Activated naive CD8-positive, alpha-beta T cell treated with anti-CD3 and anti-CD28 coated beads, Interleukin-2, amount 50 U/mL, for 24 hours (primary cell): ENCODE measurements at regions not wholly inside any gene's neighbourhood (a gene's known extent, or its start where the extent isn't known, plus 50 kb on each side); places are given as distances from the start of the nearest gene placed in this dataset.

ENCODE experiments used
- ATAC-seq: fragments of 150-1000 bp; cut with Tn5 transposase; one replicate; pipeline ENCODE4 v1.10.0; 2021
- DNase-seq: peaks from one replicate; pipeline ENCODE4 v3.0.0; 2021
- H3K27ac Mint-ChIP-seq: one replicate; pipeline ENCODE4 v1.8.0; 2021; ENCODE audit warnings: mild to moderate bottlenecking, mixed read lengths
- H3K27me3 Mint-ChIP-seq: one replicate; pipeline ENCODE4 v1.8.0; 2021; ENCODE audit warnings: mixed read lengths
- H3K36me3 Mint-ChIP-seq: one replicate; pipeline ENCODE4 v1.8.0; 2021; ENCODE audit warnings: low read depth, mixed read lengths
- H3K4me1 Mint-ChIP-seq: one replicate; pipeline ENCODE4 v1.8.0; 2021; ENCODE audit warnings: mixed read lengths
- H3K4me3 Mint-ChIP-seq: one replicate; pipeline ENCODE4 v1.8.0; 2021; ENCODE audit warnings: mild to moderate bottlenecking, moderate library complexity, mixed read lengths
- H3K9me3 Mint-ChIP-seq: one replicate; pipeline ENCODE4 v1.8.0; 2021; ENCODE audit warnings: mixed read lengths

DNA sequence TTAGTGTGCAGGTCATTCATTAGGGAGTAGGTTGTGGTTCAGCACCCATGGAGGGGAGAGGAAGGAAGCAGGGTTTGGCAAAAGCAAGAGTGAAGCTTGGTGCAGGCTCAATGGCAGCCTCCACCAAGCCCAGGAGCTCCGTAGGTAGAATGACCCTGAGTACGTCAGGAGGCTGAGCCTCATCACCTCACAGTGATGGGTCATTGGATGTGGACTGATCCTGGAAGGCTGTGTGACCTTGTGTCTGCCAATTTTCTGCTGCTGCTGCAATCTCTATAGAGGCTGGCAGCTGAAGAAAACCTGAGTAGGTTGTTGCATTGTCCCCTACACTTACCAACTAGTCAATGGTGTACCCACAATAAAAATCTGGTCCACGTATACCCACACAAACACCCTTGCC is 173.1 kb downstream of the ASCL1 start:
- no peaks in the 10 kb centered on the region for H3K4me1 Mint-ChIP-seq
- H3K4me3 Mint-ChIP-seq = no peak overlapping the region
- no peak overlapping the region for H3K27ac Mint-ChIP-seq
- H3K36me3 Mint-ChIP-seq = no peaks in the 10 kb centered on the region
- peaks cover 28% of the 10 kb centered on the region for H3K9me3 Mint-ChIP-seq
- DNase-seq = no peak
- ATAC-seq = no peak
- H3K27me3 Mint-ChIP-seq = no peaks in the 10 kb centered on the region

DNA sequence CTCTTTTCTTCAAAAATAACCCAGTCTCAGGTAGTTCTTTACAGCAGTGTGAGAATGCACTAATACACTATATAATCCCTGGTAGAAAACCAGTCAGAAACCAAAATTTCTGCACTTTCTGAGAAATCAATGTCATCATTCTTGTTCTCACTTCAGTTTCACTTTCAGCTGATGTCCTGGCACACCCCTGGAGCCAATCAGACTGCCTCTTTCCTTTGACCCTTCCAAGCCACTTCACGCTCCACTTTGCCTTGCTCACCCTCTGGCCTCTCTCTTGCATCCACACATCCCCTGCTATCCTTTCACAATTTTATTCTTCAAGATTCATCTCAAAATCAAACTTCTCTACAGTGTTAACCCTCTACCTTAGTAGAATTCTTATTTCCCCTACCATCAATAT is 181.1 kb downstream of the ASCL1 start:
- Mint-ChIP-seq H3K27ac (no peak overlapping the region), H3K4me3 (no peak overlapping the region), H3K36me3 (no peaks in the 10 kb centered on the region), H3K27me3 (no peaks in the 10 kb centered on the region), H3K4me1 (no peaks in the 10 kb centered on the region), H3K9me3 (peaks cover 24% of the 10 kb centered on the region)
- ATAC-seq = no peak
- no peak for DNase-seq

DNA sequence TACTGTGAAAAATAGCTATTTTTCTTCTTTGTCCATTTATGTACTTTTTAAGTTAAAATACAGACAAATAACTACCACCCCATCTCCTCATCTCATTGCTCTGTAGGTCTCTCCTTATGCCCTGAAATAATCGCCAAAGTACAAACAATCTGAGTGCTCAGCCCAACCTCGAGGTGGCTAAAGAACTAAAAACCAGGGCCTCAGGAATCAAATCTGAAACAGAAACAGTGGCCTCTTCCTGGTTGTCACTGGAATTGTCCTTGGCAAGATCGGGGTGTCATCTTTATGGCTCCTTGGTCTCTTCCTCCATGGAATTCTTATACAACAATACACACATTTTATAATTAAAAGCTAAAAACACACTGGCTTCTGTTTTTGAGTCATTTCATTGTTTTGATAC is 182.4 kb downstream of the ASCL1 start:
- no peaks in the 10 kb centered on the region for H3K36me3 Mint-ChIP-seq
- DNase-seq = no peak
- no peaks in the 10 kb centered on the region for H3K27me3 Mint-ChIP-seq
- no peak overlapping the region for H3K4me3 Mint-ChIP-seq
- no peaks in the 10 kb centered on the region for H3K4me1 Mint-ChIP-seq
- peaks cover 12% of the 10 kb centered on the region for H3K9me3 Mint-ChIP-seq
- no peak overlapping the region for H3K27ac Mint-ChIP-seq
- no peak for ATAC-seq

DNA sequence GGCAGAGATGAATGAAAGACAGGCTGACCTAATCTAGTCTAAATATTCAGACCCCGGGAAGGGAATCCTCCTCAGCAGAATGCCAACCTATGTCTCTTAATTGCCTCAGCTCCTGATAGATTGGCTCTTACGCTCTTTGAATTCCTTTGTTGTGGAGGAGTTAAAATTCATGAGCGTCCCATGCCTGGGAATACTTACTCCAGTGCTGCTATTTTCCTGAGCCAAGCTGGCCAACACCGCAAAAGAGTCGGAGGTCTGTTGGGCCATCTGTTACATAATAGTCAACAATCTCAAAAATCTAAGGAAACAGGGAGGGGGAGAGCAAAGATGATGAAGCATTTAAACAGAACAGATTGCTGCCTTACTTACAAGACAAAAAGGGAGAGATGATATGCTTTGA is 182.8 kb downstream of the ASCL1 start:
- peaks cover 10% of the 10 kb centered on the region for H3K9me3 Mint-ChIP-seq
- DNase-seq (no peak), ATAC-seq (no peak)
- no peaks in the 10 kb centered on the region for H3K36me3 Mint-ChIP-seq
- H3K27ac Mint-ChIP-seq = no peak overlapping the region
- no peak overlapping the region for H3K4me3 Mint-ChIP-seq
- no peaks in the 10 kb centered on the region for H3K4me1 Mint-ChIP-seq
- no peaks in the 10 kb centered on the region for H3K27me3 Mint-ChIP-seq

DNA sequence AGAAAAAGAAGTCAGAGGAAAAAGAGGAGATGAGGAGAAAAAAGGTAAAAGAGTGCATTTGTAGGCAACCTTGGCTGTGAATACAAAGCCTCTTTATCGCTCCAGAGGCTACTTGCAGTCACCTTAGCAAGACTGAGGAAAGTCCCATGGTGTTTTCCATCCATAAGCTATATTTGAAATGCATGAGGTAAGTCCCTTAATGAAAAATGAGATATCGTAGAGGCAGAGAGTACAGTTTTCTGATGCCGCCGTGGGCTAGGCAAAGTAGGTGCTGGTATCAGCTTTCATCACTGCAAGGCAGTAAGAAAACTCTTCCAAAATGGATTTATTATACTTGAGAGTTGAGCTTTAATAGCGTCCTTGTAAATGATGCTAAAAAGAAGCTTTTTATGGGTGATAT is 186.8 kb downstream of the ASCL1 start:
- no peak overlapping the region for H3K4me3 Mint-ChIP-seq
- H3K27ac Mint-ChIP-seq = no peak overlapping the region
- no peaks in the 10 kb centered on the region for H3K27me3 Mint-ChIP-seq
- H3K36me3 Mint-ChIP-seq = no peaks in the 10 kb centered on the region
- DNase-seq = no peak
- no peak for ATAC-seq
- no peaks in the 10 kb centered on the region for H3K4me1 Mint-ChIP-seq
- no peaks in the 10 kb centered on the region for H3K9me3 Mint-ChIP-seq

DNA sequence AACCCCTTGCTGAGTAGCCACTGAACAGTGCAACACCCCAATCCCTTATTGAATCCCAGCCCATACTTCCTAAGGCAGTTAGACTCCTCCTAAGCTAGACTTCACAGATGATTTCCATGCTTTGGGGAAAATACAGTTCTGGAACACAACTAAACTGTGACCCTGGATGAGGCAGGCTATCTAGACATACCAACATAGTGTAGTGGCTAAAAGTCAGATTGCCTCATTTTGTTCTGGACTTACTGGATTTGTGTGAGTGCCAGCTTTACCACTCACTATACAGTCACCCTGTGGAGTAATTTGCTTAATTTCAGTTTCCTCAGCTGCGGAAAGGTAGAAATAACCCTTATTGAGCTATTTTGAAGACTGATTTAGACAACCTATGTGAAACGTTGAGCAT is 203.1 kb downstream of the ASCL1 start:
- no peaks in the 10 kb centered on the region for H3K4me1 Mint-ChIP-seq
- peaks cover 11% of the 10 kb centered on the region for H3K9me3 Mint-ChIP-seq
- no peaks in the 10 kb centered on the region for H3K27me3 Mint-ChIP-seq
- H3K27ac Mint-ChIP-seq = no peak overlapping the region
- H3K36me3 Mint-ChIP-seq = peaks cover 1% of the 10 kb centered on the region
- H3K4me3 Mint-ChIP-seq = no peak overlapping the region
- ATAC-seq = no peak
- DNase-seq = no peak

DNA sequence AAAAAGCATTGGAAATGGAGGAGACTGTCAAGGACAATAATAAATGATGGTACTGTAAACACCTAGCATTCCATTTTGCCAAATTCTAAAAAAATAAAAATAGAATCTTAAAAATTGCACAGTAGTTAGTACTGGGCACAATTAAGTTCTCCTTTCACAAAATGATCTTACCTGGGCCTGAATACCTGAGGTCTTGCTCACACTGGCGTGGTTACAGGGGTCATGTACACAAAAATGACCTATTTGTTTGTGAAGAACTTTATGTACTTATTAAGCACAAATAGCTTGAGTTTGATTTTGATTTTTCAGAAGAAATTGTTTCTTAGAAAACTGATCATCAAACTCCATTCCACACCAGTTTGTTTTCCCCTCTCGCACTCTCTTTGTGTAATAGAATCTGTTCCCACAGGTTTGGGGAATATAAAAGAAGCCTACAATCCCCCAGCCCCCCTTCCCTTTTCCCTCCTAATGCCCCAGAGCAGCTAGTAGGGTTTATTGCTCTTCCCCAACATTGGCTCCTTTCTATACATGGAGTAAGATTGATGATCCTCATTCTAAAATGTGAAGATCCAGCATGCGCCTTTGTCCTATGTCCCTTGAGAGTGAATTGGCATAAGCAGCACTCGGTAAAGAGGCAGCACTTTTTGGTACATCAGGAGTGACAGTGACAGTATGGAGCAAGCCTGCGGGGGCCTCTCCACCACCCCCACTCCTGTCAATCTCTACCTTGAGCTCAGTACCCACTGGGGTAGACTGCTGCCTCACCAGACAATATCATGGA is 204.3 kb downstream of the ASCL1 start:
- peaks cover 1% of the 10 kb centered on the region for H3K36me3 Mint-ChIP-seq
- H3K9me3 Mint-ChIP-seq = peaks cover 7% of the 10 kb centered on the region
- no peak overlapping the region for H3K27ac Mint-ChIP-seq

DNA sequence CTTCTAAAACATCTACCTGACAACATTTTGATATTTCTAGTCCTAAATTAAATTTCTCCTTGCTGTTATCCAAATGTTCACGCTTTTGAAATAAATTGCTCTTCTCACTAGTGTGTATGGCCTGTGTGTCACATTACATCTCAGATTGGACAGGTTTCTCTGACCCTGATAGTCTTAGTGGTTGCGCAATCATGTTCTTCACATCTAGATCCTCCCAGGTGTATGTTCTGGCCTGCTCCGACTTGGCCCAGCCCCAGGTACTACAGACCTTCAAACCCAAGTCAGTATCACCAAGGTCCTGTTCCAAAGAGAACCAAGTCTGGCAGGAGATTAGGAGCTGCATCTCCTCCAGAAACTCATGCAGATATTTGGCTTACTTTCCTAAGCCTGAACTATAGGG is 209.5 kb downstream of the ASCL1 start:
- peaks cover 3% of the 10 kb centered on the region for H3K36me3 Mint-ChIP-seq
- ATAC-seq = no peak
- H3K9me3 Mint-ChIP-seq = peaks cover 4% of the 10 kb centered on the region
- peaks cover 2% of the 10 kb centered on the region for H3K27me3 Mint-ChIP-seq
- no peak for DNase-seq
- H3K4me1 Mint-ChIP-seq = no peaks in the 10 kb centered on the region
- H3K27ac Mint-ChIP-seq = no peak overlapping the region
- no peak overlapping the region for H3K4me3 Mint-ChIP-seq

More for the DNA sequence above, 204.3 kb downstream of the ASCL1 start:
- no peak for DNase-seq
- no peak overlapping the region for H3K4me3 Mint-ChIP-seq
- H3K27me3 Mint-ChIP-seq = no peaks in the 10 kb centered on the region
- no peak for ATAC-seq
- no peaks in the 10 kb centered on the region for H3K4me1 Mint-ChIP-seq

DNA sequence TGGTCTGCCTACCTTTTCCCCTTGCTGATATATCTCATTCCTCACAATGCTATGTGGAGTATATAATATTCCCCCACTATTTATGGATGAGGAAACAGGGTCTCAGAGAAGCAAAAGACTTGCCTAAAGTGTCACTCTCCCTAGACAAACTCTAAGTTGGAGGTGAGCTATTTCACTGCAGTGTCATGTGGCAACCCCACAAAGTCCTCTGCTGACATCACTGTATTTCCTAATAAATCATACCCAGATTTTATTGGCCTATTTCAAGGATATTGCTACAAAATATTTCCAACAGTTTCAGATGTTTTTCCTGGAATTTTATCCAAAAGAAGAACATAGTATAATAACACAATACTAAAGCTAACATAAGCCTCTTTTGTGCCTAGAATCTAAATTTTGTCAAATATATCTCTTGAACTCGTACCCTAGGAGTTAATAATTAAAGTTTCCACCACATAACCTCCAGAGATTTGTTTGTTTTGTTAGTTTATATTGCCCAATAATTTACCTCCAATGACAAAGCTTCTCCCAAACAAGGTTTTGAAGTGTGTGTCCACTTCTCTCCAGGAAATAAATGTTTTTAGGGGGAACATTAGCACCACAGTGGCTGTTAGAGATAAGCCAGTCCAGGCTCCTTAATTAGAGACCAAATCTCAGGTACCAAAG is 215.1 kb downstream of the ASCL1 start:
- Mint-ChIP-seq H3K27me3 (peaks cover 2% of the 10 kb centered on the region), H3K9me3 (peaks cover 4% of the 10 kb centered on the region), H3K36me3 (peaks cover 3% of the 10 kb centered on the region)

DNA sequence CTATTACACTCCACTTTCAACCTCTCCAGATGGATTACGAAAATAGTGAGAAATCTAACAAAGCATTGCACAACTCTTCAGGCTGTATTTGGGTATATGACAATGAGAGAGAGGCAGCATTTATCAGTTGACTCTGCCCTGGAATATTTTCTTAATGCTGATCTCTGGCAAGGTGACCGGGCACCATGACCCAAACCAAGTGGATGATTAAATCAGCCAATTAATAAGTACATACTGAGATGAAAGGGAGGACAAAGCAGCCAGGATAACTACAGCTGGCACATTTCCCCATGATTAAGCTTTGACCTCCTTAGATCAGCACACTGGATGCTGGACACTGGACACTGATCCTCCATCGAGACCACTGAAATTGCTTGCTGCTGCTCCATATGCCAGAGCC is 218.2 kb downstream of the ASCL1 start:
- Mint-ChIP-seq H3K9me3 (peaks cover 8% of the 10 kb centered on the region), H3K27me3 (no peaks in the 10 kb centered on the region), H3K4me1 (no peaks in the 10 kb centered on the region), H3K4me3 (no peak overlapping the region), H3K27ac (no peak overlapping the region), H3K36me3 (no peaks in the 10 kb centered on the region)
- ATAC-seq = no peak
- no peak for DNase-seq

More for the DNA sequence above, 215.1 kb downstream of the ASCL1 start:
- H3K27ac Mint-ChIP-seq = no peak overlapping the region
- no peaks in the 10 kb centered on the region for H3K4me1 Mint-ChIP-seq
- no peak overlapping the region for H3K4me3 Mint-ChIP-seq
- no peak for DNase-seq
- no peak for ATAC-seq

DNA sequence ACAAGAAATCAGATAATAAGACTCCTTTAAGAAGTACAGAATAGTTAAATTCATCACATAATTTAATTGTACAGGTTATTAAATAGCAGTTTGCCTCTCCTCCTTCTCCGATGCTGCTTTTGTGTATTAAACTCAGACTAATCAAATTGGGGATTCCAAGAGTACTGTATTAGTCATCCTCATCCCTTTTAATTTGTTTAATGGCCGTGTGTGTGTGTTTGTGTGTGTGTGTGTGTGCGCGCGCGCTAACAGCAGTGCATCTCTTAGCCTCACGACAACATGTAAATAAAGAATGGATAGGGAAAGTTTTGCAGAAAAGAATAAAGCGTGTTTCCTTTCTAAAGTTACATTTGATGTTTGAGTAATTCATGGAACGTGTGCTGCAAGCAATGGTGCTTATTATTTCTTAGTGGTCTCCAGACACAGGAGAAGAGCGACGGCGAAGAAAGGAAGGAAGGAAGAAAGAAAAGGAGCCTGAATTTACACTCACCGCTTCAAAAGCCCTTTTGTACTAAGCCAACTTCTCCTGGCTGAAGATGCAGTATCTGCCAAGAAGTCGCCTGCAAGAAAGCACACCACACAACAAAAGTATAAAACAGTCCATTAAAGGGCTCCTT is 220.3 kb downstream of the ASCL1 start:
- H3K27ac Mint-ChIP-seq = no peak overlapping the region
- H3K27me3 Mint-ChIP-seq = no peaks in the 10 kb centered on the region

DNA sequence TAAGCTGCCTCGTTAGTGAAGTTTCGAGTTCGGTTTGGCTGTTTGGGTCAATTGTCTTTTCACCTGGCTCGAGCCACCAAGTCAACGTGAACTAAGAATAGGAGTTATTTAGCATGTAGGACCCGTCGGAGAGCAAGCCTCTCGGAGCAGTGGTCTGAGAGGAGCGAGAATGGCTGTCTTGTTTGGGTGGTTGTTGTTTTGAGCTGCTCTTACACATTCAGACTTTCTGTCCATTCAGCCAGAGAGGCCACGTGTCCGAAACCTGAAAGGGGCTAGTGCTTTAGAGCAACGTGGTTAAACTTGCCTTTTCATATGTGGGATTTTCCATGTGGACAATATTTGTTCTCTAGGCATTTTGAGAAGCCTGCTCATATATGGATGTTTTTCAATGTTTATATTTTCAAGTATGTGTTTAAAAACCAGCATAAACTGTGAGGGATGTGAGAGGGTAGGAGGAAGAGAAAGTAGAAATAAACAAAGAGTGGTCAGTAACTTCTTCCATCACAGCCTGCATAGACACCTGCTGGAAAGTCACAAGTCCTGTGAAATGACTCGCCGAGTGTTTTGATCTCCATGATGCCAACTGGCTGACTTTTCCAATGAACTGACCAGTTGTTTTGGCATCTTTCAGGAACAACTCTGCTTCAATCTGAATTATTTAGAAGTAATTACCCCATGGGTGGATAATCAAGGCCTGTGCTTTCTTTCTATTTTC is 221.0 kb downstream of the ASCL1 start:
- H3K9me3 Mint-ChIP-seq = peaks cover 8% of the 10 kb centered on the region
- no peak overlapping the region for H3K27ac Mint-ChIP-seq
- no peaks in the 10 kb centered on the region for H3K4me1 Mint-ChIP-seq
- H3K36me3 Mint-ChIP-seq = no peaks in the 10 kb centered on the region
- H3K4me3 Mint-ChIP-seq = no peak overlapping the region
- ATAC-seq (no peak), DNase-seq (no peak)
- H3K27me3 Mint-ChIP-seq = no peaks in the 10 kb centered on the region

More for the DNA sequence above, 220.3 kb downstream of the ASCL1 start:
- no peaks in the 10 kb centered on the region for H3K4me1 Mint-ChIP-seq
- H3K36me3 Mint-ChIP-seq = no peaks in the 10 kb centered on the region
- no peak overlapping the region for H3K4me3 Mint-ChIP-seq
- ATAC-seq = no peak
- DNase-seq = no peak
- peaks cover 8% of the 10 kb centered on the region for H3K9me3 Mint-ChIP-seq

DNA sequence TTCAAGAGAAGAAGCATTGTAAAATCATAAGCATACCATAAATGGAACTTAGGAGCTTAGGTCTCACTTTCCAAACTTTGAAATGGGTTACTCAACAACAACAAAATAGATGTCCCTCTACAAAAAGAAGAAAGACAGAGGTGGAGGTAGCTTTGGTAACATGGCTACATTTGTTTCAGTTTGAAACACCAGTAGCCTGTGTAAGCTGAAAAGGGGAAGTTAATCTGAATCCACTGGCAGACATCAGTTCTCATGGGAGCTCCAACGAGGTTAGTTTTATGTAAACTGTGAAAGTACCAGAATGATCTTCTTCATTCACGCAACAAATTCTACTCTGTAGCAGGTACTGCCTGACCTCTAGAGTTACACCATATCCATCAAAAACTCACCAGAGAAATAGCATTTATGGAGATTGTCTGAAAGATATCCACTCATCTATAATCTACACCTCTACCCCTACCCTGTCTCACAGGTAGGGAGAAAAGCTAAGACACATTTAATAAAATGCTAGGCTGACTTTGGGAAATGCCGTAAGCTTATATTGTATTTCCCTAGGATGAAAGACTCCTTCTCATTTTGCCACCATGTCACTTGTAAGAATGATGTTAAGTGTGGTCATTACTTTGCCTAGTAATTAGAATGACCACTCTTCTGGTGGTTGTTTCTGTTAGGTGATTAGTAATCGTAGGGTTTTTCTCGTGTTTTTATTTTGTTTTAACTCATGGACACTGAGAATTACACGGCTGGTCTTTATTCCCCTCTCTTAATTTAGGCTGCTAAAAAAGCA is 224.1 kb downstream of the ASCL1 start:
- H3K36me3 Mint-ChIP-seq = no peaks in the 10 kb centered on the region

DNA sequence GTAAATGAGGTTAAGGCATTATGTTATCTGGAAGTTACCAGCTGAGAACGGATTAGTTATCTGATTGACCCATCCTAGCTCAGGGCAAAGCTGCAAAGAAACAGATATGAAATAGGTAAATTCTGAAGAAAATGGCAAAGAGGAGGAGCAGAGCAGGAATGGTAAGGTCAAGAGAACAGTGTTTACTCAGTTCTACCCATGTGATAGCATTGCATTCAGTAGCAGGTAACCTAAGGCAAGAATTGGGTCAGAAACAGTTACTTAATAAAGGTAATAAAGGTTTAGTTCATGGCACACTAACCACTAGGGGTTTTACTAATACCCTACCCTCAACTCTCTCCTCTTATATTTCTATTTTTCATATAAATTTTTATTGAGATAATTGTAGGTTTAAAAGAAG is 224.8 kb downstream of the ASCL1 start:
- Mint-ChIP-seq H3K27me3 (peaks cover 4% of the 10 kb centered on the region), H3K4me3 (no peak overlapping the region), H3K4me1 (no peaks in the 10 kb centered on the region), H3K9me3 (peaks cover 8% of the 10 kb centered on the region), H3K36me3 (no peaks in the 10 kb centered on the region), H3K27ac (no peak overlapping the region)
- ATAC-seq = no peak
- no peak for DNase-seq

More for the DNA sequence above, 224.1 kb downstream of the ASCL1 start:
- Mint-ChIP-seq H3K4me3 (no peak overlapping the region), H3K4me1 (no peaks in the 10 kb centered on the region), H3K27me3 (peaks cover 4% of the 10 kb centered on the region), H3K9me3 (peaks cover 8% of the 10 kb centered on the region), H3K27ac (no peak overlapping the region)
- ATAC-seq (no peak), DNase-seq (no peak)
